Breast epithelium (tissue), 4 donors: ENCODE measurements at regions not wholly inside any gene's neighbourhood (a gene's known extent, or its start where the extent isn't known, plus 50 kb on each side); places are given as distances from the start of the nearest gene placed in this dataset.

Source experiments
- DNase-seq, 2 donors: peaks; one replicate each; pipeline ENCODE4 v3.0.0-alpha.2; 2019; ENCODE audit warnings: low spot score in 2 of 2
- H3K27ac ChIP-seq, 2 donors: fragments of 200-600 bp; sonication (generic) in 1 of 2; one replicate each; pipeline ENCODE4 v1.5.1; 2016 to 2019; ENCODE audit warnings: mild to moderate bottlenecking in 1 of 2
- H3K27me3 ChIP-seq, 2 donors: fragments of 200-600 bp; sonication (generic) in 1 of 2; one replicate each; pipeline versions ENCODE4 v1.5.1 to v1.6.0; 2017 to 2019; ENCODE audit warnings: control low read depth in 1 of 2, mild to moderate bottlenecking in 1 of 2
- H3K36me3 ChIP-seq: fragments of 200-600 bp; one replicate; pipeline ENCODE4 v1.5.1; 2019
- H3K4me1 ChIP-seq, 2 donors: fragments of 200-600 bp; sonication (generic); one replicate each; pipeline ENCODE4 v1.5.1; 2016 to 2019; ENCODE audit warnings: control low read depth in 1 of 2
- H3K4me3 ChIP-seq, 3 donors: fragments of 200-600 bp; sonication (generic); 1 replicate in 2 of 3; 2 replicates in 1 of 3; pipeline ENCODE4 v1.5.1; 2016 to 2019; ENCODE audit warnings: mild to moderate bottlenecking in 3 of 3, moderate library complexity in 2 of 3
- H3K9me3 ChIP-seq, 2 donors: fragments of 200-600 bp; sonication (generic) in 1 of 2; one replicate each; pipeline ENCODE4 v1.5.1; 2016 to 2019; ENCODE audit warnings: control low read depth in 1 of 2
- POLR2A ChIP-seq: fragments of 450-650 bp; IDR thresholded peaks from one replicate; pipeline ENCODE4 v1.6.1; 2016; ENCODE audit warnings: antibody characterized with exemption, mild to moderate bottlenecking, moderate library complexity
- POLR2AphosphoS5 ChIP-seq, 3 donors: sonication (generic); formaldehyde crosslinking; IDR thresholded peaks; one replicate each; pipeline ENCODE4 v1.6.1; 2017; ENCODE audit warnings: antibody characterized with exemption in 3 of 3
- intact Hi-C: fragments of 100-400 bp; cut with DNase I; formaldehyde crosslinking; loops from one replicate; pipeline ENCODE4 v1.15.1; 2023; ENCODE audit warnings: low total_unique reads
- TF ChIP-seq, protein P1 (sequence below), 3 donors: fragments of 450-650 bp; IDR thresholded peaks; one replicate each; pipeline ENCODE4 v1.5.1; 2016 to 2017; ENCODE audit warnings: antibody characterized with exemption in 3 of 3, mild to moderate bottlenecking in 3 of 3, moderate library complexity in 3 of 3

DNA sequence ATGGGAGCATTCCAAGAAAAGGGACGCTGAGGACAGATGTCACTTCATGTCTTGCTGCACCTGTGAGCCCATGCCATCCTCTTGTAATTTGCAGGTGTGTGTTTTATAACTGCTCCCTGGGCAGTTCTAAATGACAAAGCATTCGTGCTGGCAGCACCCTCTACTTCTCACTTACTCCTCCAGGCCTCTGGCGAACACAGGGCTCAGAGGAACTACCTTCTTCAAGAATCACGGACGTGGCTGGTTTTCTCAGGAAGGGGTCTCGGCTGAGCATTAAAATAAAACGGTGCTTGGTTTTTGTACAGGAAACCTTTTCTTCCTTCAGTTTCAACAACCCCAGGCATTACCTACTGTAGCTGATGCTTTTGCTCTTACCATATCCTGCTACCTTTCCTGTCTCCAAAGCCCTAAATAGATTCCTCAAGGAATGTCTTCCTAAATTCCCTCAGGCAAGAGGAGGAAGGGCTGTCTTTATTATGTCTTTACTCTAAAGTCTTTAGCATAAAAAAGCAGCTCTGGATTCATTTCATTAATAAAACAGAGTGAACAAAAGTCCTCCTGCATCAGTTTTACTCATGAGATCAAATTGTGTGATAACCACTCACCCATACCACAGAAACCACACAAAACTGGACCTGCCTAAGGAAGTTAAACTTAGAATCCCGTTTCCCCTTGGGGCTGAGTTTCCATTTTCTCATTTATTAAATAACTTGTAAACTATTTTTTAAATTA is 79.0 kb upstream of the MAP10 start:
- Histone ChIP-seq H3K27ac (no peak overlapping the region), H3K4me3 (no peak overlapping the region), H3K4me1 (no peaks in the 10 kb centered on the region), H3K9me3 (no peaks in the 10 kb centered on the region), H3K36me3 (no peaks in the 10 kb centered on the region), H3K27me3 (no peaks in the 10 kb centered on the region)
- DNase-seq = no peak
- intact Hi-C loops = no loop called here
- TF ChIP-seq POLR2AphosphoS5 (IDR thresholded peaks at IDR 0.05) (no peak), POLR2A (no peak)
- TF ChIP-seq, protein P1, sequence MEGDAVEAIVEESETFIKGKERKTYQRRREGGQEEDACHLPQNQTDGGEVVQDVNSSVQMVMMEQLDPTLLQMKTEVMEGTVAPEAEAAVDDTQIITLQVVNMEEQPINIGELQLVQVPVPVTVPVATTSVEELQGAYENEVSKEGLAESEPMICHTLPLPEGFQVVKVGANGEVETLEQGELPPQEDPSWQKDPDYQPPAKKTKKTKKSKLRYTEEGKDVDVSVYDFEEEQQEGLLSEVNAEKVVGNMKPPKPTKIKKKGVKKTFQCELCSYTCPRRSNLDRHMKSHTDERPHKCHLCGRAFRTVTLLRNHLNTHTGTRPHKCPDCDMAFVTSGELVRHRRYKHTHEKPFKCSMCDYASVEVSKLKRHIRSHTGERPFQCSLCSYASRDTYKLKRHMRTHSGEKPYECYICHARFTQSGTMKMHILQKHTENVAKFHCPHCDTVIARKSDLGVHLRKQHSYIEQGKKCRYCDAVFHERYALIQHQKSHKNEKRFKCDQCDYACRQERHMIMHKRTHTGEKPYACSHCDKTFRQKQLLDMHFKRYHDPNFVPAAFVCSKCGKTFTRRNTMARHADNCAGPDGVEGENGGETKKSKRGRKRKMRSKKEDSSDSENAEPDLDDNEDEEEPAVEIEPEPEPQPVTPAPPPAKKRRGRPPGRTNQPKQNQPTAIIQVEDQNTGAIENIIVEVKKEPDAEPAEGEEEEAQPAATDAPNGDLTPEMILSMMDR (IDR thresholded peaks at IDR 0.05) = no peak

DNA sequence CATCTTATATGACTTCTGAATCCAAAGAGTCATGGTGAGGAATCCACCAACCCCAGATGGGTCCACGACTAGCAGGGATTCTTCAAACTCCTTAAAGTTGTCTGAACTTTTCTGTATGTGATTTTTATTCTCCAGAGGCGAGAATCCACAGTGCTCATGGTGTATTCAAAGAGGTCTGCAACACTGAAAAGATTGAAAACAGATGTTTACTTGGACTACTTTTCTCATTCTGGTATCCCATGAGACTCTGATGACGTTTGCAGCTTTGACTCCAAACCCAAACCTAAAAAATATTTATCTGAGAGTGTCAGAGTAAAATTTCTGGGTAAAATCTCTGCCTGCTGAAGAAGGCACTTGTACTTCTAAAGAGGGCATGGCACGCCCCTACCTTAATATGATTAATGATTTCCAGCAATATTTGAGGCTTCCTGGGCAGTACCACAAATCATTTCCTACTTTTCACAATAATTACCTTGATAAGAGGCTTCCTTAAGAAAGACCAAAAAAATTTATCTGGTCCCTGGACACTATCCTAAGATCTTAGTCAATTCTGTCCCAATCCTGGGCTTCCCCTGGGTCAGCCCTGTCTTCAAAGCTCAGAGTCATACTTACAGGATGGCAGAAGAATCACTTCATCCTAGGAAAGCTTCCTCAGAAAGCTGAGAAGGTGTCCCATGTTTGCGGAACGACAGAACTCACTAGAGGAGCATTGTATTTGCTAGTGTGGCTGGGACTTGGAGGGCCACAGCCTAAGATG is 76.5 kb upstream of the MAP10 start:
- TF ChIP-seq, protein P1 (IDR thresholded peaks at IDR 0.05) = no peak
- TF ChIP-seq POLR2AphosphoS5 (IDR thresholded peaks at IDR 0.05) (peak in 1 of 3 donors; percentile 9), POLR2A (no peak)
- DNase-seq = no peak
- Histone ChIP-seq H3K27ac (peak overlapping the region; percentile 40 to 50), H3K4me3 (no peak overlapping the region), H3K36me3 (no peaks in the 10 kb centered on the region), H3K27me3 (no peaks in the 10 kb centered on the region), H3K9me3 (no peaks in the 10 kb centered on the region), H3K4me1 (no peaks in the 10 kb centered on the region)
- intact Hi-C loops = no loop called here

DNA sequence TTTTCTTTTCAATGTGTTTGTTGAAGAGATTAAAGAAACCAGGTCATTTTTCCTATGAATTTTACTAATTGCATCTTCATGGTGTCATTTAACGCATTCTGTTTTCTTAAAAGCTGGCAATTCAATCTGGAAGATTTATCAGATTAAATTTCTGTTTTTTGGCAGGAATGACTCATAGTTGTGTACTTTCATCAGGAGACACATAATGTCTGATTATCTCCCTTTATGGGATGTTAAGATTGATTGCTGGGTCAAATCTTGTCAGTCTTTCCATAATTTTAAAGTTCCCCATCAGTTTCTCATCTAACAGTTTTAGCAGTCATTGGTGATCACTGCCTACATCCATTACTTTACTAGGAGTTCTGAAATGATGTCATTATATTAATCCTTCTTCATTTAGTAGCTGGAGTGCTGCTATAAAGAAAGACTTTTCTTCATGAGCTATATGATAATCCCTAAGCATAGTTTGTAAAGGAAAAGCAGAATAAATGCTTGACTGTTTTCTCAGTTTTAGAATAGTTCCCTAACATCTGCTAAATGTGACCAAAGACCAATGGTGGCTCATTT is 72.8 kb upstream of the MAP10 start:
- TF ChIP-seq POLR2A (no peak), POLR2AphosphoS5 (IDR thresholded peaks at IDR 0.05) (no peak)
- TF ChIP-seq, protein P1 (IDR thresholded peaks at IDR 0.05) = no peak
- Histone ChIP-seq H3K4me1 (no peaks in the 10 kb centered on the region), H3K27me3 (no peaks in the 10 kb centered on the region), H3K36me3 (no peaks in the 10 kb centered on the region), H3K27ac (no peak overlapping the region), H3K9me3 (no peaks in the 10 kb centered on the region), H3K4me3 (no peak overlapping the region)
- intact Hi-C loops = no loop called here
- DNase-seq = no peak

DNA sequence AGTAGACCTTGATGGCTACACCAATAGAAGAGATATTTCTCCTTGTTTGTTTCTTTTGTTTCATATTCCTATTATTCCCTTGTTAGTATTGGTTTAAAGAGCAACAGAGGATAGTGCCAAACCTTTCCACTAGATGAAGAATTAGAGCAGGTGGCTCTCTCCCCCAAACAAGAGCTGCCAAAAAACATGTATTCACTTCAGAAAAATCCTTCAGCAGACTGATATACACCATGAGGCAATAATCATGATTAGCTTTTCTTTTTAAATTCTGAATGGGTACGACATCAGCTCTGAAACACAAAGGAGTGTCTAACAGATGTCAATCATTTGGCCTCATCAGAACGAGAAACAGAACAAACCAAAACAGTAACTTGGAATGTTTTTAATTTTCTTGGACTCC is 67.3 kb upstream of the MAP10 start:
- intact Hi-C loops = no loop called here
- TF ChIP-seq POLR2AphosphoS5 (IDR thresholded peaks at IDR 0.05) (no peak), POLR2A (no peak)
- TF ChIP-seq, protein P1 (IDR thresholded peaks at IDR 0.05) = no peak
- Histone ChIP-seq H3K36me3 (no peaks in the 10 kb centered on the region), H3K4me3 (no peak overlapping the region), H3K27me3 (no peaks in the 10 kb centered on the region), H3K9me3 (no peaks in the 10 kb centered on the region), H3K4me1 (no peaks in the 10 kb centered on the region), H3K27ac (no peak overlapping the region)
- DNase-seq = no peak

DNA sequence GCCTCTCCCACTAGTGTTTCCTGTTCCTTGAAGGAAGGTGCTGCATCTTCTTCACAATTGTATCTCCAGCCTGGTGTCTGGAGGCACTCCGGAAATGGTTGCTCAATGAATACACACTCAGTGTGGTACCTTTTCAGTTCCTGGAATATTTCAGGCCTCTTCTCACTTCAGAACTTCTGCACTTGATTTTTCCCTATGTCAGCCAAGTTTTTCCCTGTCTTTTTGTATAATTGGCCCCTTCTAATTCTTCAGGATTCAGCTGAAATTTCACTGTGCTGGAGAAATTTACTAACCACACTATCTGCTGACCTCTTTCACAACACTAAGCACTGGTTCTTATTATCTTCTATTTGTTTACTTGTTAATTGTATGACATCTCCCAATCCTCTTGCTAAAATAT is 61.2 kb upstream of the MAP10 start:
- H3K27ac ChIP-seq = no peak overlapping the region
- no peak overlapping the region for H3K4me3 ChIP-seq
- TF ChIP-seq, protein P1 (IDR thresholded peaks at IDR 0.05) = no peak
- TF ChIP-seq POLR2AphosphoS5 (IDR thresholded peaks at IDR 0.05) (no peak), POLR2A (no peak)
- DNase-seq = no peak
- H3K9me3 ChIP-seq = peaks cover 4 to 9% of the 10 kb centered on the region in 2 donors
- H3K36me3 ChIP-seq = no peaks in the 10 kb centered on the region
- intact Hi-C loops = no loop called here
- H3K4me1 ChIP-seq = no peaks in the 10 kb centered on the region
- no peaks in the 10 kb centered on the region for H3K27me3 ChIP-seq
